ENCODE measurements at regions not wholly inside any gene's neighbourhood (a gene's known extent, or its start where the extent isn't known, plus 50 kb on each side); places are given as distances from the start of the nearest gene placed in this dataset.

- H2AFZ ChIP-seq (ENCODE audit: low read length), result no peak overlapping the region
- no peaks in the 10 kb centered on the region for H3K23me2 ChIP-seq (ENCODE audit: low read depth, low read length)
- H3K27me3 ChIP-seq (replicated peaks in 1 of 4; ENCODE audit: control insufficient read depth in 3 of 4, extremely low read depth in 1 of 4, insufficient read depth in 3 of 4, low read length in 3 of 4), result no peaks in the 10 kb centered on the region
- DNase-seq (ENCODE audit: low read depth in 1 of 2, low spot score in 2 of 2), result no peak
- H3K27ac ChIP-seq (ENCODE audit: low read depth, low read length), result no peak overlapping the region
- no peak overlapping the region for H3K18ac ChIP-seq (ENCODE audit: extremely low read depth, low read length)
- H3K79me1 ChIP-seq (ENCODE audit: low read depth, low read length), result no peaks in the 10 kb centered on the region
- TF ChIP-seq CTCF (IDR thresholded peaks at IDR 0.05; ENCODE audit: control extremely low read depth in 1 of 3, insufficient read depth in 1 of 3, low read depth in 1 of 3, low read length in 3 of 3) (no peak), SP1 (IDR thresholded peaks at IDR 0.05; ENCODE audit: low read depth, low read length) (no peak)
- 48% methylated on average over 4 of the region's 4 CpGs; no CpG with 5 or more reads in 1 of the 2 experiments for WGBS, 2 experiments (ENCODE audit: extremely low coverage in 1 of 2, insufficient coverage in 1 of 2, insufficient read length in 1 of 2, insufficient replicate concordance in 2 of 2, low coverage in 1 of 2, low lambda C conversion rate in 2 of 2, missing lambda C conversion rate in 1 of 2)
- H3K23ac ChIP-seq (ENCODE audit: insufficient read length), result no peak overlapping the region
- ChIA-PET POLR2A (ENCODE audit: partially characterized antibody) (no interaction called here), CTCF (ENCODE audit: partially characterized antibody) (no interaction called here)
- no peak overlapping the region for H2BK5ac ChIP-seq (ENCODE audit: low read depth, low read length)
- no peak overlapping the region for H2AK5ac ChIP-seq (ENCODE audit: low read depth, low read length)
- no peaks in the 10 kb centered on the region for H3K36me3 ChIP-seq (ENCODE audit: control insufficient read depth in 2 of 4, insufficient read depth in 4 of 4, low read length in 3 of 4)
- H3K56ac ChIP-seq (replicated peaks; ENCODE audit: insufficient read length, low read depth, low read length), result no peak overlapping the region
- no peak overlapping the region for H3K4me2 ChIP-seq (ENCODE audit: insufficient read depth in 1 of 2, low read depth in 2 of 2, low read length in 2 of 2)
- H3K9me3 ChIP-seq (ENCODE audit: insufficient read depth in 2 of 2, low read depth in 1 of 2, low read length in 1 of 2), result peaks cover 50 to 63% of the 10 kb centered on the region in 2 experiments
- H2BK20ac ChIP-seq (ENCODE audit: low read length), result no peak overlapping the region
- H2BK12ac ChIP-seq (ENCODE audit: low read depth, low read length), result no peak overlapping the region
- H3K9ac ChIP-seq (replicated peaks in 1 of 4; ENCODE audit: extremely low read depth in 1 of 4, low read depth in 3 of 4, low read length in 3 of 4), result no peak overlapping the region
- H3K4me3 ChIP-seq (ENCODE audit: extremely low read depth in 1 of 4, insufficient read depth in 2 of 4, low read depth in 3 of 4, low read length in 4 of 4), result no peak overlapping the region
- no peak overlapping the region for H4K91ac ChIP-seq (replicated peaks; ENCODE audit: insufficient read length, low read length)
- no peak overlapping the region for H3K4ac ChIP-seq (replicated peaks; ENCODE audit: insufficient read length, low read depth, low read length)
- no peak overlapping the region for H3K14ac ChIP-seq (ENCODE audit: insufficient read length)
- H2BK15ac ChIP-seq (ENCODE audit: low read length), result no peak overlapping the region
- no peak for FAIRE-seq
- H4K5ac ChIP-seq (ENCODE audit: insufficient read length, low read depth, low read length), result no peak overlapping the region
- no peaks in the 10 kb centered on the region for H3K79me2 ChIP-seq (ENCODE audit: control insufficient read depth in 1 of 2, insufficient read depth in 2 of 2, low read length in 2 of 2)
- H4K20me1 ChIP-seq (replicated peaks in 1 of 2; ENCODE audit: control insufficient read depth in 1 of 2, insufficient read depth in 2 of 2, low read length in 2 of 2), result no peaks in the 10 kb centered on the region
- H4K8ac ChIP-seq (ENCODE audit: extremely low read depth, insufficient read depth, low read length), result no peak overlapping the region
- no peak overlapping the region for H2BK120ac ChIP-seq (replicated peaks; ENCODE audit: low read depth, low read length)
- no peaks in the 10 kb centered on the region for H3K4me1 ChIP-seq (replicated peaks in 1 of 4; ENCODE audit: control insufficient read depth in 3 of 4, insufficient read depth in 4 of 4, low read length in 3 of 4)
Observed at GRCh38 chr18:72623444-72623843, 79.3 kb upstream of the CBLN2 start.
